ENCODE measurements at regions not wholly inside any gene's neighbourhood (a gene's known extent, or its start where the extent isn't known, plus 50 kb on each side); places are given as distances from the start of the nearest gene placed in this dataset.
"Not testable (repeated sequence)": the region's sequence is repeated elsewhere in the genome, so short reads cannot be mapped to it uniquely, and the experiment has no call there.

DNA sequence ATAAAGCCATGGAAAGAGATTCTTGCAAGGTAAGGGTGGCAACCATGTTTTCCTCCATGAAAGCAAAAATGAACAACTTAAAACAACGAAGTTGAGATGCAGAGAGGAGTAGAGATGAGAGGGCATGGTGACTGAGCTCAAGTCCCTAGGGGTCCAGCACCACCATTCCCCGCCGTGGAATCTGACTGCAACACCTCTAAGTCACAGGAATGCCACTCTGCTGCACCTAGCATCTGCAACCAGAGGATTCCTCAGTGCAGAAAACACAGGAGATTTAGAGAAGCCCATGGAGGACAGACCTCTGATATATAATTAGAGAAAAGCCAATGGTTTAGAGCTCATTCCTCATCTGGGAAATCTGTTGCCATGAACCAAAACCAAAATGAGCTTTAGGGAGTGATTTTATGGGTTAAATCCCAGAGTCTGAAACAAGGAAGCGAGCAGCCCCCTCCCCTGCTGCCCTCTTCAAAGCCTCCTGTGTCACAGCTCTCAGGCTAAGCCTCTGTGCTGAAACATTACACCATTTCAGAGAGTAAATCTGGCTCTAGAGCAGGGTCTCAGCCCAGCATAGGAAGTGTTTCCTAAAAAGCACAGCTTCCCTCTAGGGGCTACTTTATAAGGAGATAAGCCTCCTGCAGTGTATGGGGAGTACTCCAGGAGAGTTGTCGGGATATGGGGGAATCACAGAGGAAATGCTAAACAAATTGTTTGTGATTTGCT lies 1043.6 kb downstream of the UQCRFS1 start:
- DNase-seq = no peak

DNA sequence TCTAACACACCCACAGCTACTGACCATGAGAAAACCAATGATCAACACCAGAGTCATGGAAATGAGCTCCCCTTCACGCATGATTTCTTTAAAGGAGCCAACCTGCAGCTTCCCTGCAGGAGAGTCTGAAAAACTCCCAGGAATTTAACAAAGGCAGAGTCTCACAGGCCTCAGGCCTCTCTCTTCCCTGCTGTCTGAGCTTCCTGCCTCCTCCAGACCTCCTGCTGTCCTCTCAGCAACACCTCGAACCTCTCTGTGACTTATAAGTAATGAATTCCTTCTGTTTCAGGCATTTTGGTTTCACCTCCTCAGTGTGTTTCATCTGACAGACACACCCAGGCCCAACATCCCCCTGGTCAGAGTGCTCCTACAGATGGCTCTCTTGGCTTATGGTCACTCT lies 1044.4 kb downstream of the UQCRFS1 start:
- no peak for DNase-seq

DNA sequence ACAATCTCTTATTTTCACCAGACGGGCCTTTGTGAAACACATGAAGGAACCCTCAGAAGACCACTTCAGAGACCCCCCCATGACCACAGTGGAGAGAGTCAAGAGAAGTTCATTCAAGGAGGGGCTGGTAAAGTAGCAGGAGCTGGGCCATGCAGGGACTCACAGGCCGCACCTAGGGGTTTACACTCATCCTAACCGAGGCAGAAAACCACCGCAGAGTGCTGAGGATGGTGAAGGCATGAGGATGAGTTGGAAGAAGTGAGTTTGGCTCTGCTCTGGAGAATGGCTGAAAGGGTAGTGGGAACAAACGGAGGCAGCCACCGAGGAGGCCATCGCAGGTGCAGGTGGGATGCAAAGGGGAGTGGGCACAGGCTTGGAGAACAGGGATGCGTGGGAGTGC lies 1046.9 kb downstream of the UQCRFS1 start:
- no peak for DNase-seq

DNA sequence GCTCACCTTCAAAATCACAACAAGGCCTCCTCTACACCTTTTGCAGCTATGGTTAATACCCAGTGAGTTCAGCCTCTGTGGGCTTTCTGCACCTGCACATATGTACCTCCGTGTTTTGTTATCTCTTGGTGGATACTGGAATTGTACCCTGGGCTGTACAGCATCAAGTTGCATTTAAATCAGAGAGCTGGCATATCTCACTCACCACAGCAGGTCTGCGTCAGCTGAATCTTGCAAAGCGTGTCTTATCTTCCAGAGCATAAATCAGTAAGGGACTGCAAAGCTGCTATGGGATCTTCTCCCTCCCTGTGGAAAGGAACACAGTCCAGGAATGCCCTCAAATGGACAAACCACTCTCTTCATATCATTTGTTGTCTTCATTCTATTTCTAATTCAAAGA lies 1048.7 kb downstream of the UQCRFS1 start:
- no peak for DNase-seq

DNA sequence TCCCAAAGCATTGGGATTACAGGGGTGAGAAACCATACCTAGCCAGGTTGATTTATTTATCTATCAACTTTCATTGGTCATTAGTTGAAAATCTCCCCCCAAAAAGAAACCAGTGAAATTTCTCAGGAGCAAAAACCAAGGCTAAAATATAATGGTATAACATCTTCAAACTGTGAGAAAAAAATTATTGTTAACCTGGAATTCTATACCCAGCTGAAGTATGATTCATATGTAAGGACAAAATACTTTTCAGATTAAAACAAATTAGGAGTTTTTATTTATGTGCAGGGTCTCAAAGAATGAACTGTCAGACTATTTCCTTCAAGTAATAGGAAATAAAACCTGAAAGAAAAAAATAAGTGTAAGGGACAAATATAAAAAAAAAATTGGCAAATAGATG lies 1053.9 kb downstream of the UQCRFS1 start:
- no peak for DNase-seq

DNA sequence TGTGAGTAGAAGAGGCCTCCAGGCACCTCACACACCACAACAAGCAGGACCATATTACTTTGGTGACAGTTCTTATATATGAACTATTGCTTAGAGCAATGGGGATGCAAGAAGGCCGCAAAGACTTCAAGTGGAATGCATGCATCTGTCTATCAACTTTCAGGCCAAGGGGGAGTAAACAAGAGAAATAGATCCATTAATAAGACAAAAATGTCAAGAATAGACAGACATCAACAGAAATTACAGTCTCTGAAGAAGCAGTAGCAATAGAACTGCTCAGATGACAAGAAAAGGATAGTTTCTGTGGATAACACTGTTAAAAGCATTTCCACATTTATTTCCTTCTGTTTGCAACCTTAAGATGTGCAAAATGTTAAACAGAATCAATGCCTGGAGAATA lies 1057.7 kb downstream of the UQCRFS1 start:
- no peak for DNase-seq

DNA sequence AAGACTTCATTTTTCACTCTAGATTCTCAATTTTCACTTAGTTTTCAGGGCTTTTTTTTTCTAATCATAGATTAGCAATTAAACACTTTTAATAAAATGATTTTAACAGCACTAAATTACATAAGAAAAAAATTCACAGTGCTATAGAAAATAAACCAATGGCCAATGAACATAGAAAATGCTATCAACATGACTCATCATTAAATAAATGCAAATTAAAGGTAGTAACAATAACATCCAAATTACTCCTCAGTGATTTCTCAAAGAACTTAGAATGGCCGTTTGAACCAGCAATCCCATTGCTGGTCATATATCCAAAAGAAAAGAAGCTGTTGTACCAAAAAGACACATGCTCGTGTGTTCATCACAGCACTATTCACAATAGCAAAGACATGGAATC lies 1058.9 kb downstream of the UQCRFS1 start:
- no peak for DNase-seq

DNA sequence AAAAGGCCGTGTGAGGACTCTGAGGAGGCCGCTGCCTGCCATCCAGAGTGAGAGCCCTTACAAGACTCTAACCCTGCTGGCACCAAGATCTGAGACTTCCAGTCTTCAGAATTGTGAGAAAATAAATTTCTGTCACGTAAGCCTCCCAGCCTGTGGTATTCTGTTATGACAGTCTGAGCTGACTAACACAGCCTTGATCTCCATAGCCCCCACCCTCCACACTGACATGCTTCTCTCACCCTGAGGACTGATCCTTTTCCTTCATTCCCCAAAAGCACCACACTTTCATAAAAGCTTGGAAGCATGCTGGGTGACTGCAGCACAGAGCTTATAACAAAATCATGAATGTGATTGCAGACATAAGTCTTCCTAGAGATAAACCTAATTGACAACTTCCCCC lies 1059.8 kb downstream of the UQCRFS1 start:
- DNase-seq = no peak

DNA sequence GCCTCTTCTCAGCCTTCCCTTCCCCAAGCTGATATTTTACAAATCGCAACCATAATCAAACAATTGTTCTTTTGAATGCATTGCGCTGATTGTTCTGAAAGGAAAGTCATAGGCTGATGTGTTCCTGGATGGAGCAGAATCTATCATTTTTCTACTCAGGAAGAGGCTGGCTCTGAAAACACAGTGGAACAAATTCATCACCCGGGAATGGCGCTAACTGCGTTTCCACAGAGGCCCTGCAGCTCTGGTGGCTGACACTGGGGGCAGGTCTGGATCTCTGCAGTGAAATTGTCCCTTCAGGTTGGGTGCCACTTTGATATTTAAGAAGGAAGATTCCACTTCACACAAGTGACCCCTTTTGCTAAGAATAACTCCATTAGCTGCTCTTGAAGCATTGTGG lies 1060.8 kb downstream of the UQCRFS1 start:
- no peak for DNase-seq

DNA sequence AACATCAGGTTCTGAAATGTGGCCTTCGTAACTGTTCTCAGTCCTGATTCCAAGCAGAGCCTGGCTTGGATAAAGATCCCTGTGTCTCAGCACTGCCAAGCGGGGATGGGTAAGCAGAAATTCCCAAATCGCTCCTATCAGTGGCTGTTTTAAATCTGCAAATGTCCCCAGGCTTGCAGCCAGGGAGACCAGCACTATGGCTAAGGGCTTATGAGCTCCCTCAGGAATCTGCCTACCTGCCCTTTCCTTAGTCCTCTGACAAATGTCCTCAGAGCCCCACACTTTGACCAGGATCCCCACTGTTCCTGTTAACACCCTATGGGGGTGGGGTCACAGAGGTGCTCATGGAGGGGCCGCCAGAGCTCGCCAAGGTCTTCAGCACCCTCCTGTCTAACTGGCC lies 1062.8 kb downstream of the UQCRFS1 start:
- no peak for DNase-seq

DNA sequence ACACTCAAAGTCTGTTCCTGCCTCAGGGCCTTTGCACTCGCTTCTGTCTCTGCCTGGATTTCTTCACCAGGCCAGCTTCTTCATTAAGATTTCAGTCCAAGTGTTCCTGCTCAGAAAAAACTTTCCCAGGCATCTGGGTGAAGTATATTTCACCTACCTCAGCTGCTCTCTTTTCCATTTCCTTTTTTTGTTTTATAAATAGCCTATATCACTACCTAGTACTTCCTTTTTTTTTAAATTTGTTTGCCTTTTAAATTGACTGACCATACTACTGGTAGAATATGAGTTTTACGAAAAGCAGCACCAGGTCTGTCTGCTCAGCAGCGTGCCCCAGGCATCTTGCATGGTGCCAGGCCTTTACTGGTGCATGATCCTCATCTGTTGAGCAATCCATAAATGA lies 1064.4 kb downstream of the UQCRFS1 start:
- DNase-seq = no peak

DNA sequence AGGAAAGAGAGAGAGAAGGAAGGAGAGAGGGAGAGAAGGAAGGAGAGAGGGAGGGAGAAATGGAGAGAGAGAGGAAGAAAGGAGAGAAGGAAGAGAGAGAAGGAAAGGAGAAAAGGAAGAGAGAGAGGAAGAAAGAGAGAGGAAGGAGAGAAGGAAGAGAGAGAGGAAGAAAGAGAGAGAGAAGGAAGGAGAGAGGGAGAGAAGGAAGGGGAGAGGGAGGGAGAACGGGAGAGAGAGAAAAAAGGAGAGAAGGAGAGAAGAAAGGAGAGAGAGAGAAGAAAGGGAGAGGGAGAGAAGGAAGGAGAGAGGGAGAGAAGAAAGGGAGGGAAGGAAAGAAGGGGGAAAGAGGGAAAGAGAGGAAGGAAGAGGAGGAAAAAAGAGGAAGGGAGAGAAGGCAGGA lies 1070.7 kb downstream of the UQCRFS1 start:
- DNase-seq = no peak

DNA sequence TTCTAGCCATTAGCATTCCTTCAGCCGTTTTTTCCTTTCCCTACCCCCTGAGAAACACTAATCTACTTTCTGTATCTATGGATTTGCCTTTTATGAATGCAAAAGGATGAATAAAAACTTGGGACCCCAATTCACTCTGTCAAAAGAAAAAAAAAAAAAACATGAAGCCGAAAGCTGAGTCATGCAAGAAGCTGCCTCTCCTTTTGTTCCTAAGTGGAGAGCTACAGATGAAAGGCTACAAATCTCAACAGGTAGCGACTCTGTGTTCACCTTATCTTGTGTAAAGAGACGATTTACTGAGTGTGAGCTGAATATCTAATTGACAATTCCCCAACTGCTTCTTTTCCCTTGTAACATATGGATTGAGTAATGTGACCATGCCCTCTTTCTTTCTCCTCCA lies 1072.8 kb downstream of the UQCRFS1 start:
- no peak for DNase-seq

DNA sequence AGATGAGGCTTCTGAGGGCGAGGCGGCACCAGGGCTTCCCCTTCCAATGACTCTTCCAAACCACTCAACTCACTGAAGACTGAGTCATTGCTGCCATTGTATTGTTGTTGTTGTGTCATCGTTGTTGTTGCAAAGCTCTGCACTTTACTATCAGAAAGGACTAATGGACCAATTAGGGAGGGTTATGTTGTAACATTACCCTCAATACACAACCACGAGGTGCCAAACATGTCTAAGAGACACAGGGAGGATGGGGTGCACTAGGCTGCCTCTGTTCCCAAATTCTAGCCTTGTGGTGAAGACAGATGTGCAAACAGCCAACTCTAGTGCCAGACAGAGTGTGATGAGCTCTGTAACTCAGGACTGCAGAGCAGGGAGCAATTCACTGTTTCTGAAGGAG lies 1075.2 kb downstream of the UQCRFS1 start:
- DNase-seq = no peak

DNA sequence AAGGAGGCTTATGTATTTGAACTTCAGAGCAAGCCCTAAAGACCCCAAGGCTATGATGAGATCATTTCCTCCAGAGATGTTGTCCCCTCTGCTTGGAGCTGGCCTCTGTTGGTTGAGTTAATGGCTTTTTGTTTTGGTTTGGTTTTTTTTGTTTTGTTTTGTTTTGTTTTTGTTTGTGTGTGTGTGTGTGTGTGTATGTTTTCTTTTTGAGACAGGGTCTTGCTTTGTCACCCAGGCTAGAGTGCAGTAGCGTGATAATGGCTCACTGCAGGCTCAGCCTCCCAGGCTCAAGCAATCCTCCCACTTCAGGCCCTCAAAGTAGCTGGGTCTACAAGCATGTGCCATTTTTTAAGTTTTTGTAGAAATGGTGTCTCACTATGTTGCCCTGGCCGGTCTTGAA lies 1076.2 kb downstream of the UQCRFS1 start:
- DNase-seq = no peak

DNA sequence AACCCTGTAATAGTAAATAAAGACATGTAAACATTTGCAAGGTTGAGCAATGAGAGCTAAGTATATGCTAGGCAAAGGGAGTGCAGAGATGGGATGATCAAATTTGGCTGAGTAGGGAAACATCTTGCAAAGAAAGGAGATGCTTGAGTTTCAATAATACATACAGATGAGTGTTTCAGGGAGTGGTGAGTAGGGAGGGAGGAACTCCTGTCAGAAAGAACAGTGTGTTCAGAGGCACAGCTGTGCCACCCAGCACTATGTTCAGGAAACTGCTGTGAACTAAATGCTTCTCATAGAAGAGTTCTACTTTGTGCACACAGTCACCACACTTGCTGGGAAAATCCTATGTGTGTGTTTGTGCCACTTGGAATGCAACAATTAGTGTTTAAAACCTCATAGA lies 1077.1 kb downstream of the UQCRFS1 start:
- DNase-seq = no peak

DNA sequence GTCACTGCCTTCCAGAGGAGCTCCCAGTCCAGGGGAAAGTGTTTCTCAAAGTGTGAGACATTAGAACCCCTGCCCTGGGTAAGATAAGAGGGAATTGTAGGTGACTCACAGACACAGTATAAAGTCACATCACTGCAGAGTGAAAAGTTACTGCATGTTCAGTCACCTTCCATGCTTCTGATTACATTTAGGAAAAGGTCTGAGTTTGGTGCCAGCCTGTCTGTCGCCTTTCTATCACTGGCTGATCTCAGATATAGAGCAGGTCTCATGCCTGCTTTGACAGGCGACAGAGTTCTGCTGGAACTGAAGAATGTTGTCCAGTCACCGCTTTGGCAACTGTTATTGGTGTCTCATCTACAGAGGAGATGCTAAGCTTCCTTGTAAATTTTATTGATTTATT lies 1078.6 kb downstream of the UQCRFS1 start:
- DNase-seq = no peak

DNA sequence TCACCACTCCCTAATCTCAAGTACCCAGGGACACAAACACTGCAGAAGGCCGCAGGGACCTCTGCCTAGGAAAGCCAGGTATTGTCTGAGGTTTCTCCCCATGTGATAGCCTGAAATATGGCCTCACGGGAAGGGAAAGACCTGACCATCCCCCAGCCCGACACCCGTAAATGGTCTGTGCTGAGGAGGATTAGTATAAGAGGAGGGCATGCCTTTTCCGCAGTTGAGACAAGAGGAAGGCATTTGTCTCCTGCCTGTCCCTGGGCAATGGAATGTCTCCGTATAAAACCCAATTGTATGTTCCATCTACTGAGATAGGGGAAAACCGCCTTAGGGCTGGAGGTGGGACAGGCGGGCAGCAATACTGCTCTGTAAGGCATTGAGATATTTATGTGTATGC lies 1082.1 kb downstream of the UQCRFS1 start:
- DNase-seq = not testable (repeated sequence)

DNA sequence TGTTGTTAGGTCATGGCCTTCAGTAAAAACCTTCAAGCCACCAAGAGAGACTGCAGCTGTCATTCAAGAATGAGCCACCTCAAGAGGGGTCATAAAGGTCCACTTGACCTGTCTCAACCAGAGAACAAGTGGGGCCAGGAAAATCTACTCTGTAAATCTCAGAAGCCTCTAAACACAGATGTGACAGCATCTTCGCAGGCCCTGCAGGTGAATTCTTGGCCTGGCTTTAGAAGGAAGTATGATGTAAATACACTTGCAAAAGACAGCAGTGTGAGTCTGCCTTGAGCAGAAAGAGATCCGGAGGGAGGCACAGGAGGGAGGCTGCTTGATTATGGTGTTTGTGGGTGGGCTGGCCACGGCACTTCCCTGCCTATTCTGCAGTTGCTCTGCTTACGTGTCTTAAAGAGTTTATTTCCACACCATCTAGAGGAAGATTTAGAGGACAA lies 1082.9 kb downstream of the UQCRFS1 start:
- DNase-seq = no peak

DNA sequence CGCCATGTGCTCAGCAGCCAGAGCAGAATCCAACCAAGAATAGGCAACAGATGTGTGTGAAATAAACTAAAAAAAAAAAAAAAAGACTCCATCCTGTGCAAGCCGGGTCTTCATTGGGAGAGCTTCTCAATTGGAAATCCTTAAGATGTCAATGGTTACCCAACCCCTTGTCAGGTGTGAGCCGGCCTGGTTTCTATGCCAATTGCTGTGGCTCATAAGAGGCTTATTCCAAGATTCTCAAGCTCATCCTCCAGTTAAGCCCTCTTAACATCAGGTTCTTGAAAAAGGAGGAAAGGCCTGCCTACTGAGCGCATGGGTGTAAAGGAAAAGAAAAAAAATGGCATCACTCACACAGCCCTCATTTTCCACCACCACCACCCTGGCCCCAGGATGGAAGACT lies 1084.6 kb downstream of the UQCRFS1 start:
- no peak for DNase-seq

DNA sequence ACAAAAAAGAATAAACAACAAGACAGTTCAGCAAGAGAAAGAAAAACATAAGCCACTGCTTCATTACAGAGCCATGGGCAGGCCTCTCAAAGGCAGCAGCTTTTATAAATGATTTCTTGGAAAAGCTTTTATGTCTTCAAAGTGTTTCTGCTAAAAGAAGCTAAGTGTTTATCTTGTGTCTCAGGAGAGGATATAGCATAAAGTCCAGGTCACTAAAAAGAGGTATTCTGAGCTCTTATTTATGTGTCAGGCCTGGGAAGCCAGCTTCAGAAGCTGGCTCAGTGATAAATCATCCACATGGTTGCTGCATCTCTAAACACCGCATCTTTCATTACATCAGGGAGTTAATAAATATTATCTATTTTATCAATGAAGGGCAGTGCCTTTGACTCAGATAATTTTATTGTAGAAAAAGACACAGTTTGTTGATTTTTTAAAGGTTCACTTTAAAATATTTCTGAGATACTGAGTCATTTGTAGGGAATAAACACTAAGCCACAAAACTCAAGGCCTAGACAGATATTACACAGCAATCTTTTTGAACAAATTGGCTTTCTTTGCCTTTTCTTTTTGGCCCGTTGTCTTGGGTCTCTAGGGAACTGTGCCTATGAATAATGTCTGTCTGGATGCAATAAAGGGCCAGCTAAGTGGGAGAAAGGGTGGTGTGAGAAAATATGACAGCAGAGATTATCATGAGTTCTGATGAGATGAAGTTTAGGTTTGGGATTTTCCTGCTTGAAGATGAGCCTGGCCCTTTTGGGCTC lies 1086.6 kb downstream of the UQCRFS1 start:
- DNase-seq = no peak

DNA sequence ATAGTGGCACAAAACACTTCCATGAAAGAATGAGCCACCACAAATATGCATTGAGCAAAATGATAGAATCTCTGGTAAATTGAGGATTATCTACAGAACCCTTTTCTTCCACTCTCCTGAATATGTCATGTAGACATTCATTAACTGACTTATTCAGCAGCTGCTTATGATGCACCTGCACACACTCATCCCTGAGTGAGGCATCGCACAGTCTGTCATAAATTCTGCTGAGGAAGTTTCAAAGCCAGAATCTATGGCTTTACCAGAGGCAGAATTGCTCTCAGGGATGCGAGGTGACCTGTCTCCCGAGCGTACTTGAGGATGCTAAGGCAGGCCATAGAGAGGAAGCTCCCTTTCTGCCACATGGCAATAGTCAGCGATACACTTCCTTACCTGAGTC lies 1090.2 kb downstream of the UQCRFS1 start:
- no peak for DNase-seq

DNA sequence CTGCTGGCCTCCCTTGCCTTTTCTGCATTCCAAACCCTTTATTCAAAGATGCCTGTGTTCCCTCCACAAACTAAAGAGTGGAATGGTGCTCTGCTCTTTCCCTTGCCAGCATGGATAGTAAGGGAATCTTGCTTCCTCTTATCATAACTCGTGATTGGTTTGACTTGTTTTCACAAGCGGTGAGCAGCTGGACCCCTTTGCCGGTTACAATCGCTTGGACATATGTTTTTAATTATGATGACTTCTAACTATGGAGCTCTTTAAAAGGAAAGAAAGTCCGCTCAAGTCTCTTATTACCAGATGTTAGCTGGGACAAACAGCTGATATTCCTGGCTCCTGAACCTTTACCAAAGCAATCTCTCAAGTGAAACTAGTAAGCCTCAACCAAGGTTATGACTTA lies 1094.7 kb downstream of the UQCRFS1 start:
- DNase-seq = no peak

DNA sequence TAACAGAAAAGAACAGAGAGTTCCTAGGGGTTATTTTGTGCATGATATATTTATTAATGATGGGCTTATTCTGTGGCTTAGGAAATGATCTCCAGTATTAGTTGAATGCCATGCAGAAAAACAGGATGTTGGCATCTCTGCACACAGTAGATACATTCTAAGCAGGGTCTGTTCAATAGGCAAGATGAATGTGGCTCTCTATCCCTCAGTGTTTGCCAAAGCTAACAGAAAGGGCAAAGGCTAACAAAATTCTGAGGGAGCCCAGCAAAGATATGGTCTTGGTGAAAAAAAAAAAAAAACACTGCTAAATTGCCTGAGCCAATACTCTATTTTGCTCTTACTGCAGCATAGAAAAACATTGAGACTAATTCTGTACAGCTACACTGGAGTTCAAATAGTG lies 1095.8 kb downstream of the UQCRFS1 start:
- no peak for DNase-seq

DNA sequence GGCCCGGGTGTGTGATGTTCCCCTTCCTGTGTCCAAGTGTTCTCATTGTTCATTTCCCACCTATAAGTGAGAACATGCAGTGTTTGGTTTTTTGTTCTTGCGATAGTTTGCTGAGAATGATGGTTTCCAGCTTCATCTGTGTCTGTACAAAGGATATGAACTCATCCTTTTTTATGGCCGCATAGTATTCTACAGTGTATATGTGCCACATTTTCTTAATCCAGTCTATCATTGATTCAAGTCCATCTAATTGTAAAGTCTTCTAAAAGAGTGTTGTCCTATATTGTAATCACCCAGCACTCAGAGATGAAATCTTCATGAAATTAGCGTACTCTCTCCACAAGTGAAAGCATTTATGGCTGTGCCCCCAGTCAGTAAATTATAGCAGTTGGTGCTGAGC lies 1096.6 kb downstream of the UQCRFS1 start:
- not testable (repeated sequence) for DNase-seq
